ENCODE measurements at regions not wholly inside any gene's neighbourhood (a gene's known extent, or its start where the extent isn't known, plus 50 kb on each side); places are given as distances from the start of the nearest gene placed in this dataset.
"Not testable (repeated sequence)": the region's sequence is repeated elsewhere in the genome, so short reads cannot be mapped to it uniquely, and the experiment has no call there.

DNA sequence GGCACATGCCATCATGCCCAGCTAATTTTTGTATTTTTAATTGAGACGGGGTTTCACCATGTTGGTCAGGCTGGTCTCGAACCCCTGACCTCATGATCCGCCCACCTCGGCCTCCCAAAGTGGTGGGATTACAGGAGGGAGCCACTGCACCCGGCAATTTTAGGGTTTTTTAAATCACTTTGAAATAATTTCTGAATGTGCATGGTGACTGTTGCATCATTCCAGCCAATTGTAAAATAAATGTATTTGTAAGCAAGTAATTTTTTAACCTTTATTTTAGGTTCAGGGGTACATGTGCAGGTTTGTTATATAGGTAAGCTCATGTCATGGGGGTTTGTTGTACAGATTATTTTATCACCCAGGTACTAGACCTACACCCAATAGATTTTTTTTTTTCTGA is 56.0 kb upstream of the LMO2 start:
- not testable (repeated sequence) for TF ChIP-seq ZNF184 (CRISPR knock-in tag; IDR thresholded peaks at IDR 0.05); CBX2 (IDR thresholded peaks at IDR 0.05; ENCODE audit: insufficient read depth, low read length, poor library complexity, severe bottlenecking); ILF3 (IDR thresholded peaks at IDR 0.05; ENCODE audit: borderline replicate concordance); POLR2A (conservative IDR thresholded peaks at IDR 0.05); NFATC3 (IDR thresholded peaks at IDR 0.05); TCF7L2 (IDR thresholded peaks at IDR 0.05; ENCODE audit: low read depth, low read length)

All from K562 (cell line).